Fibroblast of villous mesenchyme (primary cell): ENCODE measurements at regions not wholly inside any gene's neighbourhood (a gene's known extent, or its start where the extent isn't known, plus 50 kb on each side); places are given as distances from the start of the nearest gene placed in this dataset.

ENCODE experiments used
- DNase-seq: peaks from one replicate; pipeline ENCODE4 v3.0.0-alpha.2; 2010; ENCODE audit warnings: low read depth
- H3K4me3 ChIP-seq: 2 replicates; pipeline ENCODE4 v1.5.1; 2011; ENCODE audit warnings: low read depth, mild to moderate bottlenecking, low read length
- CTCF ChIP-seq: IDR thresholded peaks from 2 replicates; pipeline ENCODE4 v1.5.1; 2012; ENCODE audit warnings: low read depth, mild to moderate bottlenecking, low read length; ENCODE audit not compliant: insufficient read depth

GRCh38 chr7:54878339-54878738 is 119.3 kb upstream of the SEC61G start:
- TF ChIP-seq CTCF, result no peak
- no peak overlapping the region for H3K4me3 ChIP-seq
- no peak for DNase-seq

- H3K4me3 ChIP-seq, result no peak overlapping the region
- TF ChIP-seq CTCF, result no peak
- DNase-seq, result no peak
These were observed 120.8 kb upstream of the SEC61G start for GRCh38 chr7:54879776-54880175.

- no peak for TF ChIP-seq CTCF
- no peak overlapping the region for H3K4me3 ChIP-seq
- no peak for DNase-seq
These were observed 121.4 kb upstream of the SEC61G start for GRCh38 chr7:54880326-54880989.

GRCh38 chr7:54881816-54882520 is 123.0 kb upstream of the SEC61G start:
- DNase-seq, result no peak
- H3K4me3 ChIP-seq, result no peak overlapping the region
- no peak for TF ChIP-seq CTCF

GRCh38 chr7:54882694-54883093 is 123.7 kb upstream of the SEC61G start:
- DNase-seq, result no peak
- H3K4me3 ChIP-seq, result no peak overlapping the region
- no peak for TF ChIP-seq CTCF

- TF ChIP-seq CTCF, result no peak
These were observed 124.6 kb upstream of the SEC61G start for GRCh38 chr7:54883576-54883975.

More at GRCh38 chr7:54883576-54883975, 124.6 kb upstream of the SEC61G start:
- no peak for DNase-seq
- no peak overlapping the region for H3K4me3 ChIP-seq
